MM.1S (cell line): ENCODE measurements at regions not wholly inside any gene's neighbourhood (a gene's known extent, or its start where the extent isn't known, plus 50 kb on each side); places are given as distances from the start of the nearest gene placed in this dataset.
"Not testable (repeated sequence)": the region's sequence is repeated elsewhere in the genome, so short reads cannot be mapped to it uniquely, and the experiment has no call there.

Source experiments
- DNase-seq: peaks from one replicate; pipeline ENCODE4 v3.0.0-alpha.2; 2015
- H2AFZ ChIP-seq: fragments of 300-600 bp; sonication (generic); 2 replicates; pipeline ENCODE4 v1.6.0; 2016; ENCODE audit warnings: antibody characterized with exemption, low read length
- H3F3A ChIP-seq: fragments of 300-600 bp; sonication (generic); 2 replicates; pipeline ENCODE4 v1.6.1; 2016; ENCODE audit warnings: mild to moderate bottlenecking, antibody characterized with exemption, low read length, moderate library complexity, mixed read lengths; ENCODE audit not compliant: insufficient read depth
- H3K27ac ChIP-seq: fragments of 300-600 bp; sonication (generic); 2 replicates; pipeline ENCODE4 v1.5.1; 2016; ENCODE audit warnings: mild to moderate bottlenecking, low read length
- H3K27me3 ChIP-seq: fragments of 300-600 bp; sonication (generic); replicated peaks from 2 replicates; pipeline ENCODE4 v1.6.0; 2016; ENCODE audit warnings: low read length; ENCODE audit not compliant: insufficient read depth
- H3K36me3 ChIP-seq: fragments of 300-600 bp; sonication (generic); replicated peaks from 2 replicates; pipeline ENCODE4 v1.6.1; 2016; ENCODE audit warnings: mild to moderate bottlenecking, low read length, mixed read lengths; ENCODE audit not compliant: insufficient read depth
- H3K4me1 ChIP-seq: fragments of 300-600 bp; sonication (generic); 2 replicates; pipeline ENCODE4 v1.6.1; 2016; ENCODE audit warnings: low read length, mixed read lengths
- H3K4me2 ChIP-seq: fragments of 300-600 bp; sonication (generic); 2 replicates; pipeline ENCODE4 v1.6.0; 2016; ENCODE audit warnings: low read depth, low read length
- H3K4me3 ChIP-seq: fragments of 300-600 bp; sonication (generic); 2 replicates; pipeline ENCODE4 v1.5.1; 2016; ENCODE audit warnings: low read length, mixed read lengths
- H3K79me2 ChIP-seq: fragments of 300-600 bp; sonication (generic); 2 replicates; pipeline ENCODE4 v1.6.1; 2016; ENCODE audit warnings: mixed run types, low read length, mixed read lengths
- H3K9ac ChIP-seq: fragments of 300-600 bp; sonication (generic); 2 replicates; pipeline ENCODE4 v1.6.1; 2016; ENCODE audit warnings: low read length, mixed read lengths
- H3K9me2 ChIP-seq: fragments of 300-600 bp; sonication (generic); replicated peaks from 2 replicates; pipeline ENCODE4 v1.6.1; 2016; ENCODE audit warnings: mild to moderate bottlenecking, low read length, mixed read lengths; ENCODE audit not compliant: insufficient read depth
- H3K9me3 ChIP-seq: fragments of 300-600 bp; sonication (generic); replicated peaks from 2 replicates; pipeline ENCODE4 v1.6.1; 2016; ENCODE audit warnings: mild to moderate bottlenecking, low read length, mixed read lengths; ENCODE audit not compliant: insufficient read depth
- H4K20me1 ChIP-seq: fragments of 300-600 bp; sonication (generic); 2 replicates; pipeline ENCODE4 v1.6.1; 2016; ENCODE audit warnings: mild to moderate bottlenecking, low read length, moderate library complexity, mixed read lengths; ENCODE audit not compliant: insufficient read depth
- EZH2 ChIP-seq: fragments of 300-600 bp; sonication (generic); optimal IDR thresholded peaks from 2 replicates; pipeline ENCODE3; 2017; ENCODE audit warnings: low read depth, mild to moderate bottlenecking, antibody characterized with exemption, low read length, mixed read lengths
- EZH2phosphoT487 ChIP-seq: fragments of 300-600 bp; sonication (generic); IDR thresholded peaks from 2 replicates; pipeline ENCODE4 v1.6.1; 2018; ENCODE audit warnings: antibody characterized with exemption, low read length
- TF ChIP-seq, protein P1 (sequence below): fragments of 300-600 bp; sonication (generic); IDR thresholded peaks from 2 replicates; pipeline ENCODE4 v1.5.1; 2016; ENCODE audit warnings: antibody characterized with exemption, low read length, mixed read lengths

GRCh38 chr6:106858653-106859092 is 115.9 kb downstream of the CD24 start:
- DNase-seq: no peak
- Histone ChIP-seq H2AFZ (no peak overlapping the region), H3K4me2 (no peak overlapping the region), H3K27me3 (no peaks in the 10 kb centered on the region), H3K9me3 (no peaks in the 10 kb centered on the region), H3K79me2 (no peaks in the 10 kb centered on the region), H3K27ac (no peak overlapping the region), H3F3A (no peaks in the 10 kb centered on the region), H3K9me2 (no peaks in the 10 kb centered on the region), H3K36me3 (no peaks in the 10 kb centered on the region), H3K9ac (no peak overlapping the region), H3K4me1 (no peaks in the 10 kb centered on the region), H3K4me3 (no peak overlapping the region), H4K20me1 (no peaks in the 10 kb centered on the region)
- no peak for TF ChIP-seq EZH2
- TF ChIP-seq, protein P1, sequence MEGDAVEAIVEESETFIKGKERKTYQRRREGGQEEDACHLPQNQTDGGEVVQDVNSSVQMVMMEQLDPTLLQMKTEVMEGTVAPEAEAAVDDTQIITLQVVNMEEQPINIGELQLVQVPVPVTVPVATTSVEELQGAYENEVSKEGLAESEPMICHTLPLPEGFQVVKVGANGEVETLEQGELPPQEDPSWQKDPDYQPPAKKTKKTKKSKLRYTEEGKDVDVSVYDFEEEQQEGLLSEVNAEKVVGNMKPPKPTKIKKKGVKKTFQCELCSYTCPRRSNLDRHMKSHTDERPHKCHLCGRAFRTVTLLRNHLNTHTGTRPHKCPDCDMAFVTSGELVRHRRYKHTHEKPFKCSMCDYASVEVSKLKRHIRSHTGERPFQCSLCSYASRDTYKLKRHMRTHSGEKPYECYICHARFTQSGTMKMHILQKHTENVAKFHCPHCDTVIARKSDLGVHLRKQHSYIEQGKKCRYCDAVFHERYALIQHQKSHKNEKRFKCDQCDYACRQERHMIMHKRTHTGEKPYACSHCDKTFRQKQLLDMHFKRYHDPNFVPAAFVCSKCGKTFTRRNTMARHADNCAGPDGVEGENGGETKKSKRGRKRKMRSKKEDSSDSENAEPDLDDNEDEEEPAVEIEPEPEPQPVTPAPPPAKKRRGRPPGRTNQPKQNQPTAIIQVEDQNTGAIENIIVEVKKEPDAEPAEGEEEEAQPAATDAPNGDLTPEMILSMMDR: no peak
- TF ChIP-seq EZH2phosphoT487: no peak

- no peaks in the 10 kb centered on the region for H3K36me3 ChIP-seq
- no peaks in the 10 kb centered on the region for H4K20me1 ChIP-seq
- H3K4me2 ChIP-seq: no peak overlapping the region
- H3K79me2 ChIP-seq: no peaks in the 10 kb centered on the region
- H2AFZ ChIP-seq: no peak overlapping the region
- no peak overlapping the region for H3K27ac ChIP-seq
- TF ChIP-seq, protein P1: no peak
- no peak for DNase-seq
- no peaks in the 10 kb centered on the region for H3K9me3 ChIP-seq
- no peaks in the 10 kb centered on the region for H3K27me3 ChIP-seq
- H3K9me2 ChIP-seq: no peaks in the 10 kb centered on the region
- no peak overlapping the region for H3K4me3 ChIP-seq
- no peaks in the 10 kb centered on the region for H3K4me1 ChIP-seq
- no peaks in the 10 kb centered on the region for H3F3A ChIP-seq
- no peak overlapping the region for H3K9ac ChIP-seq
Observed at GRCh38 chr6:106857771-106858652, 116.5 kb downstream of the CD24 start.

DNA sequence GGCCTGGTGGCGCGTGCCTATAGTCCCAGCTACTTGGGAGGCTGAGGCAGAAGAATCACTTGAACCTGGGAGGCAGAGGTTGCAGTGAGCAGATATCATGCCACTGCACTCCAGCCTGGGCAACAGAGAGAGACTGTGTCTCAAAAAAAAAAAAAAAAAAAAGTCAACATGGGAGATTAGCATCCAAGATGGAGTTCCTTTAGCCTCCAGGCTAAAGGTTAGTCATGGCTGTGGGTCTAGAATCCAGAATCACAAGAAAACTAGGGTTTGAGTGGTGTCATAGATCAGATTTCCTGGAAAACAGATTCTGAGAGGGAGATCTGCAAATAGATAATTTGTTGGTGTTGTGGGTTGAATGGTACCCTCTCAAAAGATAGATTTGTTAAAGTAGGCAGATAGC is 117.2 kb downstream of the CD24 start:
- not testable (repeated sequence) for H4K20me1 ChIP-seq, H2AFZ ChIP-seq, H3K36me3 ChIP-seq, H3K4me2 ChIP-seq, H3K9me2 ChIP-seq, H3K4me3 ChIP-seq, H3K27ac ChIP-seq, H3K79me2 ChIP-seq, H3K9me3 ChIP-seq, H3F3A ChIP-seq, DNase-seq, H3K9ac ChIP-seq, H3K27me3 ChIP-seq, H3K4me1 ChIP-seq

DNA sequence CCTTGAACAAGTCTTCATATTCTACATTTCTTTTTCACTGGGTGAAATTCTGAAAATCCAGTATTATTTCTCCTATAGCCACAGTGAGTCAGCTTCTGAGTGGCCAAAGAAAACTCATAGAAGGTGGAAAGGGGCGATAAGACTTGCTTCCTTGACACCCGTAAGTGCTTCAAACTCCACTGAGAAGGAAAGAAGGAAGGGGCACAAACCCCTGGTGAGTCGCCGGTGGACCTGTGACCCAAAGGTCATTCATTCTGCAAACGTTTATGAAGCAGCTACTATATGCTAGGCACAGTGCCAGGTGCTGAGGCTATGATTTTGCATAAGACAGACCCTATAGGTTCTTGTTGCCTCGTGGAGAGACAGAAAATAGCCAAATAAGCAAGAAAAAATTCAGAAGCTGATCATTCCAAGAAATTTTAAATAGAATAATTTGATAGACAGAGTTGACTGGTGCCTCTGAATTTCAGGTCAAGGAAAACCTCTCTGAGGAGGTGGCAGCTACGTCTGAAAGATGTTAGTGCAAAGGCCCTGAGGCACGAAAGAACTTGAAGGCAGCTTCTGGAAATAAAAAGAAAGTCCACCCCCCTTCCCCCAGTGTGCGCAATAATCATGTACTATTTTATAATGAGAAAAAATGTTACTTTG is 118.2 kb downstream of the CD24 start:
- Histone ChIP-seq H4K20me1 (no peaks in the 10 kb centered on the region), H3K36me3 (no peaks in the 10 kb centered on the region), H3K4me2 (no peak overlapping the region), H3K9me2 (no peaks in the 10 kb centered on the region), H3K27me3 (no peaks in the 10 kb centered on the region), H3F3A (no peaks in the 10 kb centered on the region), H3K4me1 (no peaks in the 10 kb centered on the region), H3K79me2 (no peaks in the 10 kb centered on the region), H3K4me3 (no peak overlapping the region), H3K9me3 (no peaks in the 10 kb centered on the region), H3K9ac (no peak overlapping the region), H2AFZ (no peak overlapping the region), H3K27ac (no peak overlapping the region)
- DNase-seq: no peak
- TF ChIP-seq, protein P1: no peak
- TF ChIP-seq EZH2phosphoT487 (no peak), EZH2 (no peak)
